Activated B cell treated with CpG ODN at 0.5 μM for 24 hours (primary cell): ENCODE measurements at regions not wholly inside any gene's neighbourhood (a gene's known extent, or its start where the extent isn't known, plus 50 kb on each side); places are given as distances from the start of the nearest gene placed in this dataset.

Experiments
- ATAC-seq: fragments of 200-7000 bp; cut with Tn5 transposase; one replicate; pipeline ENCODE4 v1.10.0; 2021; ENCODE audit warnings: low read depth, mild to moderate bottlenecking, moderate library complexity
- CTCF ChIA-PET: fragments of 350-600 bp; sonication (Branson Sonifier 250); formaldehyde crosslinking; loops from one replicate; lab custom pipeline; 2021; ENCODE audit warnings: antibody characterized with exemption; lab: Charles Lee
- POLR2A ChIA-PET: fragments of 350-600 bp; sonication (Branson Sonifier 250); formaldehyde crosslinking; loops from one replicate; lab custom pipeline; 2021; ENCODE audit warnings: antibody characterized with exemption; lab: Charles Lee
- DNase-seq: peaks from one replicate; pipeline ENCODE4 v3.0.0; 2022
- H3K27ac Mint-ChIP-seq: one replicate; pipeline ENCODE4 v1.8.0; 2020; ENCODE audit warnings: mixed read lengths
- H3K27me3 Mint-ChIP-seq: one replicate; pipeline ENCODE4 v1.8.0; 2021; ENCODE audit warnings: mixed read lengths
- H3K36me3 Mint-ChIP-seq: one replicate; pipeline ENCODE4 v1.8.0; 2021; ENCODE audit warnings: low read depth, mixed read lengths
- H3K4me1 Mint-ChIP-seq: one replicate; pipeline ENCODE4 v1.8.0; 2021; ENCODE audit warnings: mixed read lengths
- H3K4me3 Mint-ChIP-seq: one replicate; pipeline ENCODE4 v1.8.0; 2020; ENCODE audit warnings: mild to moderate bottlenecking, mixed read lengths
- H3K9me3 Mint-ChIP-seq: one replicate; pipeline ENCODE4 v1.8.0; 2020; ENCODE audit warnings: mixed read lengths
- CTCF ChIP-seq: fragments of 200-600 bp; IDR thresholded peaks from one replicate; pipeline ENCODE4 v1.8.0; 2022; ENCODE audit warnings: antibody characterized with exemption, mild to moderate bottlenecking
- intact Hi-C: fragments of 100-400 bp; cut with micrococcal nuclease; formaldehyde crosslinking; loops from one replicate; pipeline ENCODE4 v1.15.1; 2024

- no peak for ATAC-seq
- Mint-ChIP-seq H3K27ac (no peak overlapping the region), H3K27me3 (no peaks in the 10 kb centered on the region), H3K4me1 (no peaks in the 10 kb centered on the region), H3K36me3 (no peaks in the 10 kb centered on the region), H3K9me3 (no peaks in the 10 kb centered on the region), H3K4me3 (no peak overlapping the region)
- TF ChIP-seq CTCF: no peak
- ChIA-PET CTCF (interaction anchor here (1.3 kb wide), 1 partner anchor 348 kb away, joined by 5 read pairs; no protein-coding TSS in a partner anchor), POLR2A (no interaction called here)
- intact Hi-C loops: loop anchor here (1.0 kb wide), 2 partner anchors 767 to 824 kb away; no protein-coding TSS in a partner anchor
- no peak for DNase-seq
Measured at GRCh38 chr12:24011927-24012507, 62.5 kb upstream of the SOX5 start.

- POLR2A ChIA-PET: no interaction called here
- CTCF ChIA-PET: no interaction called here
- intact Hi-C loops: no loop called here
- Mint-ChIP-seq H3K9me3 (no peaks in the 10 kb centered on the region), H3K4me1 (no peaks in the 10 kb centered on the region), H3K27ac (no peak overlapping the region), H3K36me3 (no peaks in the 10 kb centered on the region), H3K27me3 (no peaks in the 10 kb centered on the region), H3K4me3 (no peak overlapping the region)
- no peak for TF ChIP-seq CTCF
- DNase-seq (no peak), ATAC-seq (no peak)
Measured at GRCh38 chr12:24008166-24008565, 58.7 kb upstream of the SOX5 start.
